ENCODE measurements at regions not wholly inside any gene's neighbourhood (a gene's known extent, or its start where the extent isn't known, plus 50 kb on each side); places are given as distances from the start of the nearest gene placed in this dataset.

DNA sequence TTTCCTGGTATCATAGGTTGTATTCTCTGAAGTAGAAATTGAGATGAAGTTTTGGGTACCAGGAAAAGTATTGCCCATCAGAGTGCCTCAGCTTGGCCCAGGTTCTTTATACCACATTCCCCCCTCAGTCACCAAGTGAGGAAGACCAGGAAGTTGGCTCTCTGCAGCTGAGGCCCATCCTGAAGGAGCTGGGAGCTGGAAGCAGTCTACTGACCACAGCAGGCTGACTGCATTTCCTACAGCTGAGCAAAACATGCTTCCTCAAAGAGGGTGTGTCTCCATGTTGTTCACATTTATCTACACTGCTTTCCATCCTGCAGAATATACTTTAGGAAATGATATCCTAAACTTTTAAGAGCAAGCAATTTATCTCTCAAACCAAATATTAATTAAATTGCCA lies 654.6 kb downstream of the ELAVL2 start:
- no peak for DNase-seq (ENCODE audit: low spot score)

GRCh38 chr9:23172206-23172605 lies 653.8 kb downstream of the ELAVL2 start:
- DNase-seq (ENCODE audit: low spot score), result no peak

DNA sequence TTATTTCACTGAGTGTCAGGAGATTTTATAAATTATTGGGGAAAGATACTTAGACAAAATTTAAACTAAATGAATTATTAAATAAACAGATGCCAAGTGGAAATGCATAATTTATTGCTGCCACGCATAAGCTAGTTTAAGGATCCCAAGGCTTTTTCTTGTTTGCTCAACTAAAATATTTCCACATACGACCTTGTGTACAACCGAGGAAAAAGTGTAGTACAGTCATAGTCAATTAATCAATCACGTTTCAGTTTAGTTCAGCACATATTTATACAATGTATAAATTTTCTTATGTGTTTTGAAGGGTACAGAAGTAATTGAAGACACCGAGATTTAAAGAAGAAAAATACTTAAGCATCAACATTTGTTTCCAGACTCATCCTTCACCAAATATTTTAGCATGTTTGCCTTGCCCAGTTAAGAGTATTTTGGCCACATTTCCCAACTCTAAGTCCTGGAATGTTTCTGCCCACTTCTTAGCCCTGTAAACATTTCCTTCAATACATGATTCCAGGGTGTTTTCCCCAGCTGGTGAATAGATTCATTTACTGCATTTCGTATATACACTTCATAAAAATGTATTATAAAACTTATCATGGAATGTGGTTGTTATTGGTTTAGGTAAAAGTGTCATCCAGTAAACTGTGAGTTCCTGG lies 652.9 kb downstream of the ELAVL2 start:
- no peak for DNase-seq (ENCODE audit: low spot score)

DNA sequence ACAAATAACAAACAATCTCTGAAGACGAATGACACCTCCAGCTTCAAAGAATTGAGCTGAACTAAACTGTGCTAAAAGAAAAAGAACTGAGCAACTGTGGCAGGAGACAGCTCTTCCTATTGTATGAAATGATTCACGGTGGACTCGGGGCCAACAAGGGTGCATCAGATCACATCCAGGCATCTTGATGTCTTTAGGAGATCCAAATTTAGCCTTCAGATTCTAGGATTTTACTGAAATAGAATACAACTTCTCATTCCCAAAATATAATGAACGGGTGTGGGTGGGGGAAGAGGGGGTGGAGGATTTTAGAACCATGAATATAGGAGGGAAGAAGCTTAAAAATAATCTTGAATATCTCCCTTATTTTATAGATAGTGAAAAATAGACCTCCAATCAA lies 631.8 kb downstream of the ELAVL2 start:
- no peak for DNase-seq (ENCODE audit: low spot score)

DNA sequence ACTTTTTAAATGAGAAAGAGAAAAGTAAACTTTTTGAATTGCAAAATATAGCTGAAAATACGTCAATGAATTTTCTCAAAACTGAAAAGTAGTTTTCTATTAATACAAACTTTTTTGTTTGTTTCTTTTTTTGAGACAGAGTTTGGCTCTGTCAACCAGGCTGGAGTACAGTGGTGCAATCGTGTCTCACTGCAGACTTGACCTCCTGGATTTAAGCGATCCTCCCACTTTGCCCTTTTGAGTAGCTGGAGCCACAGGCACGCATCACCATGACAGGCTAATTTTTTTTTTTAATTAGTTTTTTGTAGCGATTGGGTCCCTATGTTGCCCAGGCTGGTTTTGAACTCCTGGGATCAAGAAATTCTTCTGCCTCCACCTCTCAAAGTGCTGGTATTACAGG lies 610.4 kb downstream of the ELAVL2 start:
- DNase-seq (ENCODE audit: low spot score), result no peak

DNA sequence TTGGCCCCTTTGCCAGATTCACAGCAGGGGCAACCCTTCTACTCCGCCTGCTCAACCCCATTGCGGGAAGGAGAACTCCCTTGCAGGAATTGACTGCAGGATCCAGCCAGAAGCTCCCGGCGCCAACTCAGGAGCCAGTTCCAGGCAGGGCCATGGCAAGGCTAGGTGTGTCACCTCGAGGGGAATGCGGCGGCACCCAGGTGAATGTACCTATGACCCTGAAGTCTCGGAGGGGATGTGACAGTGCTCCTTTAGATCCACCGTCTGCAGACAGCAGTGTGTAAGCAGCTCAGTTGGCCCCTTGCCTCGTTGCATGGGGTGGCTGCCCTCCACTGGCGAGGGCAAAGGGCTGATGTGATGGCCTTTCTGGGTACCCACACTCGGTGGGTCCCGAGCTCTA lies 606.6 kb downstream of the ELAVL2 start:
- no peak for DNase-seq (ENCODE audit: low spot score)

DNA sequence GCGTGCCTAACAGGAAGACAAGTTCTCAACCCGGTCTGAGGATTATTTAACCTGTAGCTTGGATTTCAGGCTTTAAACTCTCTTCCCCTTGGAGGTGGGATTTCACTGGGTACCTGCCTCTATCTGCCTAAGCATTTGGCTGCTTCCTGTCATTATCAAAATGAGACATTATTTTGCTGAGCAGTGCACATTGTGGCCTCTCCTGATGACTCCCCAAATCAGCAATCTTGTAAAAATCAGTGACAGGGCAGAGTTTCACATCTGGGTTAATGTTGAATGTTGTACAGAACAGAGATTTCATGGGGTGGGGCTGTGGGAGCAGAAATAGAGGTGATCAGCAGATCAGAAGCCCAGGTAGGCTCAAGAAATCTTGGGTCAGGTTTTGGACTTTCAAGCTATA lies 605.9 kb downstream of the ELAVL2 start:
- no peak for DNase-seq (ENCODE audit: low spot score)

DNA sequence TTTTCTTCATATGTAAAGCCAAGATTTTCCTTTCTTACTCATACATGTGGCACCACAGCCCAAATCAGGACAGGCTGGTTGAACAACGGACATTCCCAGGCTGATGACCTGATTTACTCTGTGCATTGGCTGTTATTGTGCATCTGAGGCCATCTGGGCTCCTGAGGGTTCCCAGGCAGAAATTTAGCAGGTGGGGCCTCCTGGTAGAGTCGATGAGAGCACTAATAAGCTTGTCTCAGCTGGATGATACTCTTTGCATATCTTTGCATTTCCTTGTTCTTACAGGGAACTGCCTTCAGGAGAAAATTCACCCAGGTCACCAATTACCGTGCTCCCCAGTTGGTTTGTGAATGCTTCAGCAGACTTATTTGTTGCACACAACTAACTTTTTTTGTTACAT lies 605.1 kb downstream of the ELAVL2 start:
- no peak for DNase-seq (ENCODE audit: low spot score)

DNA sequence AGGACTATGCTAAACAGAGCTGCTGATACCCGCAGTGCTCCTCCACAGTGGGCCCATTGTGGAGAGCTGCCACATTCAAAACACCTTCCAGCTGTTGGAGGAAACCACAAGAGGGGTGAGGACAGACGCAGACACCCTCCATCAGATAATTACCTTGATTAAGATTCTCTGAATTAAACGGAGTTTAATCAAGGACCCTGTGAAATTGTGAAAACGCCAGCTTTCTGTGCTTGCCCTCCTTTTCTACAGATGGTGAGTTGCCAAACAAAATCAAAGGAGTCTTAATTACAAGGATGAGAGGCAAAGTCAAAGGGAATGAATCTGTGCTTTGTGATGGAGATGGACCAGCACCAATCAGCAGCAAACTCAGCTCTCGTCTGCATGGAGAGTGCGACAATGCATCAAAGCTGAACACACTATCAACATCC lies 596.1 kb downstream of the ELAVL2 start:
- peak; percentile 59 for DNase-seq (ENCODE audit: low spot score)

- DNase-seq (ENCODE audit: low spot score), result no peak
These were observed 593.2 kb downstream of the ELAVL2 start for GRCh38 chr9:23232831-23233230.

DNA sequence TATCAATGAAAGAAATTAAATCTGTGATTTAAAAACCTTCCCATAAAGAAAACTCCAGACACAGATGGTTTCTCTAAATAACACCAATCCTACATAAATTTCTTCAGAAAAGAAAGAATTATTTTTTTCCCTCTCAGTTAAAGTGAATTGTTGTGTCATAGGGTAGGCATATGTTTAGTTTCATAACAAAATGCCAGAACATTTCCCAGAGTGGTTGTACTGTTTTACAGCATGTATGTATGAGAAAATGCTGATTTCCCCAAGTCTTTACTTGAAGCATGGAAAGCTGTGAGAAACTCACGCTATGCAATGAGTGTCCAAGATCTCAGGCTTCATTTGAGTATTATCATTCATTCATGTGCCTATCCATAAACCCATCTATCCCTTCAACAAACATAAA lies 582.5 kb downstream of the ELAVL2 start:
- DNase-seq (ENCODE audit: low spot score), result no peak

DNA sequence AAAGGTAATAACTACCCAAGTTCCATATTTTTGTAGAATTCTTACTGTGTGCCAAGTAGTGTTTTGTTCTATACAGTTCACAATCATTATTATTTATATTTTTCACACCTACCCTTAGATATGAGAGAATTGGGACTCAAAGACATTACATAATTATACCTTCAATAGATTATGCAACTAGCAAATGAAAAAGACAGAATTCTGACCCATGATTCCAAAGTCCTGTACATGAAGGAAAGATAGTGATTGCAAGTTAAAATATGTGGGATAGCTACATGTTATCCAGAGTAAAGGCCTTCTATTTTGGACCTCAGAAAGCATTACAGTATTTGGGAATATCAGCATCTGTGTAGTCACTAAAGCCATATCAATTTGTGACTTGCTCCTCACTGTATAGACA lies 581.0 kb downstream of the ELAVL2 start:
- DNase-seq (ENCODE audit: low spot score), result no peak

- DNase-seq (ENCODE audit: low spot score), result no peak
These were observed 571.4 kb downstream of the ELAVL2 start for GRCh38 chr9:23254404-23255184.

GRCh38 chr9:23255346-23255745 lies 570.7 kb downstream of the ELAVL2 start:
- no peak for DNase-seq (ENCODE audit: low spot score)

DNA sequence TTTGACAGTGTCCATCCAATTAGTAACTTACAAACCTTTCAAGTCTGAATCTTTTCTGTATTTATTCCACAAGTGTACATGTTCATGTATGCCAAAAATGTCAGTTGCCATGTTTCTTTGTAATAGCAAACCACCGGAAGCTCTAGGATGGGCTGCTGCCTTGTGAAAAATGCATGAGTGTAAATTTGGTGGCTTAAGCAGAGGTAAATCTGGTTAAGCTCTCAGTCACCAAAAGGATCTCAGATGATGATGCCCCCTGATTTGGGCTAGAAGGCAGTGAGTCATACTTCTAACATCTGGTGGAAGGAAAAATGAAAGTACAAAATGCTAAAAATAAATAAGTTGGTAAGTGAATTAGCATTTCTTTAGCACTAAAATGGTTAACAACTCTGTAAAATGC lies 567.5 kb downstream of the ELAVL2 start:
- DNase-seq (ENCODE audit: low spot score), result no peak

- no peak for DNase-seq (ENCODE audit: low spot score)
These were observed 547.5 kb downstream of the ELAVL2 start for GRCh38 chr9:23278561-23278960.

DNA sequence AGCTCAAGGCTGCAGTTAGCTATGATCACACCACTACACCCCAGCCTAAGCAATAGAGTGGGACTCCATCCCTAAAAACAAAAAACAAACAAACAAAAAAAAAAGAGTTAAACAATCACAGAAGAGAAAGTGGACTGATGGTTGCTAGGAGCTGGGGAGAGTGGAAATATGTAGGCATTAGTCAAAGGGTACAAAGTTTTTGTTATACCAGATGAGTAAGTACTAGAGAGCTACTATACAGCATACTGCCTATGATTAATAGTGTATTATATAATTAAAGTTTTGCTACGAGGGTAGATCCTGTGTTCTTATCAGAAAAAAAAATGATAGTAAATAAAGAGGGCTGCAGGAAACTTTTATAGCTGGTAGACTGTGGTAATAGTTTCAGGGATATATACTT lies 538.6 kb downstream of the ELAVL2 start:
- DNase-seq (ENCODE audit: low spot score), result no peak

DNA sequence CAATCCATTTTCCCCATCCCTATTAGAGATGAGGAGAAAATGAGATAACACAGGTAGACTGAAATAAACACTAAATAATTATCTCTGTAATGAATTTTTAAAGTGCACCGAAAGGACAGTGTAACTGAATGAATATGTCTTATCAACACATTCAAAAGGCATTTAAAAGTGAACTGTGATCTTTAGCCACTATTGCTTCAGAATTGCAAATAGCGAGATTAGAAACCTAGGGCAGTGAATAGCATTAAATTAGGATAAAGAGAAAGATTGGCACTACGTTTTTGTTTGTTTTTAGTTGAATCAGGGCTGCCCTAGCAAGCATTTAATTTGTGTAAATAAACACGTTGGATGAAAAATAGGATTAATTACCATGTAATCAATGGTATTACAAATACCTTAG lies 537.5 kb downstream of the ELAVL2 start:
- DNase-seq (ENCODE audit: low spot score), result no peak

DNA sequence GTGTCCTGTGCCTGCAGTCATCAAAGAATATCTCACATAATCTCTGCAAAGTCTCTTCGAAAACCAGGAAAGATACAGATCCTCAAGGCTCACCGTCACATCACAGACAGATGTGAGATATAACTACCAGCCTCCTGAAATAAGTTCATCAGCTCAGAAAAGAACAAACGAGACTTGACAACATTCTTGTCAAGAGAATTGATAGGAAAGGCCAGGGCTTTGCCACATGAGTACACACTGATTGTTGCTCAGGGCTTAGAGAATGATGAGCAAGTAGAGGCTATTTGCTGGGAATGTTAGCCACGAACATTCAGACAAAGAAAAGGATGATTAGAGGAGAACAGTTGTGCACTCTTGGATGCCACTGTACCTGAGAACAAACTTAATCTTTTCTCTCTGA lies 535.1 kb downstream of the ELAVL2 start:
- DNase-seq (ENCODE audit: low spot score), result no peak

- no peak for DNase-seq (ENCODE audit: low spot score)
These were observed 523.8 kb downstream of the ELAVL2 start for GRCh38 chr9:23302281-23302680.

- no peak for DNase-seq (ENCODE audit: low spot score)
These were observed 519.3 kb downstream of the ELAVL2 start for GRCh38 chr9:23306731-23307130.

DNA sequence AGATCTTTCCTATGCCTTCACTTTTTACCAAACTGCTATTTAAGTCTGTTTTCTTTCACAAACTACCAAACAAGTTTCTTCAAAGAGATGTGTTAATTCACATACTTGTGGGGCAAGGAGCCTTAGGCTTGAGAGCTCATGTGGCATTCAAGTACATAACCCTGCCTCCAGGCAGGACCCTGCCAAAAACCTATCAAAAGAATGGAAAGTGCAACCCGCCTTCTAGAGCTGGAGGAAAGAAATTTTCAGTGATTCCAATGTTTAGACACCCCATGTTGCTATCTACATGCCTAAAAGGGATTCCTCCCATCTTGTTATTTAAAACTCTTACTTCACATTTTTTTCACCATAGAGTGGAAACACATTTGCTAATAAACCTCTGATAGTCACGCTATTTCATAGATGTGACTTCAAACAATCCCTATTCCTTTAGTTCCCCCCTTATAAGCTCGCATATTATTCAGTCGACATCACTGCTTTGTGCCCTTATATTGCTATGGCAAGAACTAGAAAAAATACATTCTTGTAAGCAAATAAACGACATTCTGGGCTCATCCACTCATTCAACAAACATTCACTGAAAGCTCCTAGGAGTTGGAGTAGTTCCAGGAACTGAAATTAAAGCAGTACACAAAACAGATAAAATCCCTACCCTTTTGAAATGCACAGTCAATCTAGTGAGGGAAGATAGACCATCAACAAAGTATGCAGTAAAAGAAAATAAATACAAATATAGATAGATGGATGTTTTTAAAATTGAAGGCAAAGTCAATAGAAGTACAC lies 518.1 kb downstream of the ELAVL2 start:
- no peak for DNase-seq (ENCODE audit: low spot score)

- DNase-seq (ENCODE audit: low spot score), result no peak
These were observed 516.2 kb downstream of the ELAVL2 start for GRCh38 chr9:23309800-23310199.
